Esophagus squamous epithelium (tissue), 4 donors: ENCODE measurements at regions not wholly inside any gene's neighbourhood (a gene's known extent, or its start where the extent isn't known, plus 50 kb on each side); places are given as distances from the start of the nearest gene placed in this dataset.

Source experiments
- POLR2A ChIP-seq, 4 donors: fragments of 450-650 bp; IDR thresholded peaks; one replicate each; pipeline ENCODE4 v1.6.1; 2017; ENCODE audit warnings: antibody characterized with exemption in 4 of 4, mild to moderate bottlenecking in 4 of 4, moderate library complexity in 3 of 4
- TF ChIP-seq, protein P1 (sequence below), 6 experiments: fragments of 450-650 bp in 4 of 6; fragments of 200-600 bp in 2 of 6; sonication (generic) in 2 of 6; IDR thresholded peaks; one replicate each; pipeline ENCODE4 v1.5.1; 2016 to 2019; ENCODE audit warnings: antibody characterized with exemption in 6 of 6, mild to moderate bottlenecking in 4 of 6, moderate library complexity in 4 of 6

DNA sequence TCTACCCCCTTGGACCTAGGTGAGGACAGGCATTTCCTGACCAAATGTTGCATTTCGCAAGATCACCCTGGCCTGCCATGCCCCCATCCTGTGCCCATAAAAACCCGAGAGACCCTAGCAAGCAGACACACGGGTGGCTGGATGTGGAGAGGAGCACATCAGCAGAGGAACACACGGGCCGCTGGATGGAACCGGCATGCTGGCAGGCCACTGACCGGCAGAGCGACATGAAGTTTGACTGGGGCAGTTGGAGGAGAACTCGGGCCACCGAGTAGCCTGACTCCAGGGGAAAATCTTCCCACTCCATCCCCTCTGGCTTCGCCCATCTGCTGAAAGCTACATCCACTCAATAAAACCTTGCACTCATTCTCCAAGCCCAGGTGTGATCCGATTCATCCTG lies 329.3 kb downstream of the FGF9 start:
- TF ChIP-seq, protein P1, sequence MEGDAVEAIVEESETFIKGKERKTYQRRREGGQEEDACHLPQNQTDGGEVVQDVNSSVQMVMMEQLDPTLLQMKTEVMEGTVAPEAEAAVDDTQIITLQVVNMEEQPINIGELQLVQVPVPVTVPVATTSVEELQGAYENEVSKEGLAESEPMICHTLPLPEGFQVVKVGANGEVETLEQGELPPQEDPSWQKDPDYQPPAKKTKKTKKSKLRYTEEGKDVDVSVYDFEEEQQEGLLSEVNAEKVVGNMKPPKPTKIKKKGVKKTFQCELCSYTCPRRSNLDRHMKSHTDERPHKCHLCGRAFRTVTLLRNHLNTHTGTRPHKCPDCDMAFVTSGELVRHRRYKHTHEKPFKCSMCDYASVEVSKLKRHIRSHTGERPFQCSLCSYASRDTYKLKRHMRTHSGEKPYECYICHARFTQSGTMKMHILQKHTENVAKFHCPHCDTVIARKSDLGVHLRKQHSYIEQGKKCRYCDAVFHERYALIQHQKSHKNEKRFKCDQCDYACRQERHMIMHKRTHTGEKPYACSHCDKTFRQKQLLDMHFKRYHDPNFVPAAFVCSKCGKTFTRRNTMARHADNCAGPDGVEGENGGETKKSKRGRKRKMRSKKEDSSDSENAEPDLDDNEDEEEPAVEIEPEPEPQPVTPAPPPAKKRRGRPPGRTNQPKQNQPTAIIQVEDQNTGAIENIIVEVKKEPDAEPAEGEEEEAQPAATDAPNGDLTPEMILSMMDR (IDR thresholded peaks at IDR 0.05) = no peak
- TF ChIP-seq POLR2A (IDR thresholded peaks at IDR 0.05) = no peak
